Neutrophil (primary cell): ENCODE measurements at regions not wholly inside any gene's neighbourhood (a gene's known extent, or its start where the extent isn't known, plus 50 kb on each side); places are given as distances from the start of the nearest gene placed in this dataset.

Experiments used
- H3K27ac ChIP-seq: fragments of 200-600 bp; sonication (generic); 2 replicates; pipeline ENCODE4 v1.5.1; 2016; ENCODE audit warnings: mild to moderate bottlenecking, moderate library complexity
- H3K27me3 ChIP-seq: fragments of 200-600 bp; sonication (generic); 2 replicates; pipeline ENCODE4 v1.6.0; 2016; ENCODE audit warnings: mild to moderate bottlenecking
- H3K36me3 ChIP-seq: fragments of 200-600 bp; sonication (generic); 2 replicates; pipeline ENCODE4 v1.5.1; 2017
- H3K4me1 ChIP-seq, 2 experiments: fragments of 200-600 bp in 1 of 2; sonication (generic) in 1 of 2; 1 replicate in 1 of 2; 2 replicates in 1 of 2; pipeline versions ENCODE4 v1.5.1 to v1.6.1; 2013 to 2016; ENCODE audit warnings: low read depth in 1 of 2, low read length in 1 of 2, mild to moderate bottlenecking in 1 of 2, moderate library complexity in 1 of 2; ENCODE audit not compliant: control insufficient read depth in 1 of 2, insufficient read depth in 1 of 2
- H3K4me3 ChIP-seq, 2 experiments: fragments of 200-600 bp in 1 of 2; sonication (generic) in 1 of 2; 1 replicate in 1 of 2; 2 replicates in 1 of 2; pipeline ENCODE4 v1.5.1; 2013 to 2016; ENCODE audit warnings: low read depth in 1 of 2, low read length in 1 of 2, mild to moderate bottlenecking in 1 of 2, moderate library complexity in 1 of 2
- H3K9me3 ChIP-seq: fragments of 200-600 bp; sonication (generic); 2 replicates; pipeline ENCODE4 v1.5.1; 2016
- TF ChIP-seq, protein P1 (sequence below): fragments of 200-600 bp; sonication (generic); IDR thresholded peaks from 2 replicates; pipeline ENCODE4 v1.5.1; 2016; ENCODE audit warnings: antibody characterized with exemption

DNA sequence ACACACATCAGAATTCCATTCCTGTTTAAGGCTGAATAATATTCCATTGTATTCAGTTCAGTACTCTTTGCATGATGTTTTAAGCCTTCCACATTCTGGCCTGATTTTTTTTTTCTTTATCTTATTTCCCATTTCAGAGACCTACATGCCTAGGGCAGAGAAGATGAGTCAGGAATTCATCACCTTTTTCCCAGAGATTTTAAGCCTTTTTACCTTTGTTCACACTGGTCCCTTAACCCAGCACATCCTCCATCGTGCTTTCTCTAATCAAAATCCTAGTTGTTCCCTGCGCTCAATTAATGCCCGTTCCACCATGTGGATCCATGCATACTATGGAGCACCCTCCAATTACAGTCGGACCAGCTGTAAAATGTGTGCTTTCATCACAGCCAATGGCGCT is 245.1 kb downstream of the DHX15 start:
- TF ChIP-seq, protein P1, sequence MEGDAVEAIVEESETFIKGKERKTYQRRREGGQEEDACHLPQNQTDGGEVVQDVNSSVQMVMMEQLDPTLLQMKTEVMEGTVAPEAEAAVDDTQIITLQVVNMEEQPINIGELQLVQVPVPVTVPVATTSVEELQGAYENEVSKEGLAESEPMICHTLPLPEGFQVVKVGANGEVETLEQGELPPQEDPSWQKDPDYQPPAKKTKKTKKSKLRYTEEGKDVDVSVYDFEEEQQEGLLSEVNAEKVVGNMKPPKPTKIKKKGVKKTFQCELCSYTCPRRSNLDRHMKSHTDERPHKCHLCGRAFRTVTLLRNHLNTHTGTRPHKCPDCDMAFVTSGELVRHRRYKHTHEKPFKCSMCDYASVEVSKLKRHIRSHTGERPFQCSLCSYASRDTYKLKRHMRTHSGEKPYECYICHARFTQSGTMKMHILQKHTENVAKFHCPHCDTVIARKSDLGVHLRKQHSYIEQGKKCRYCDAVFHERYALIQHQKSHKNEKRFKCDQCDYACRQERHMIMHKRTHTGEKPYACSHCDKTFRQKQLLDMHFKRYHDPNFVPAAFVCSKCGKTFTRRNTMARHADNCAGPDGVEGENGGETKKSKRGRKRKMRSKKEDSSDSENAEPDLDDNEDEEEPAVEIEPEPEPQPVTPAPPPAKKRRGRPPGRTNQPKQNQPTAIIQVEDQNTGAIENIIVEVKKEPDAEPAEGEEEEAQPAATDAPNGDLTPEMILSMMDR = no peak
- Histone ChIP-seq H3K36me3 (no peaks in the 10 kb centered on the region), H3K9me3 (no peaks in the 10 kb centered on the region), H3K4me1 (no peaks in the 10 kb centered on the region), H3K4me3 (no peak overlapping the region), H3K27me3 (no peaks in the 10 kb centered on the region), H3K27ac (no peak overlapping the region)

DNA sequence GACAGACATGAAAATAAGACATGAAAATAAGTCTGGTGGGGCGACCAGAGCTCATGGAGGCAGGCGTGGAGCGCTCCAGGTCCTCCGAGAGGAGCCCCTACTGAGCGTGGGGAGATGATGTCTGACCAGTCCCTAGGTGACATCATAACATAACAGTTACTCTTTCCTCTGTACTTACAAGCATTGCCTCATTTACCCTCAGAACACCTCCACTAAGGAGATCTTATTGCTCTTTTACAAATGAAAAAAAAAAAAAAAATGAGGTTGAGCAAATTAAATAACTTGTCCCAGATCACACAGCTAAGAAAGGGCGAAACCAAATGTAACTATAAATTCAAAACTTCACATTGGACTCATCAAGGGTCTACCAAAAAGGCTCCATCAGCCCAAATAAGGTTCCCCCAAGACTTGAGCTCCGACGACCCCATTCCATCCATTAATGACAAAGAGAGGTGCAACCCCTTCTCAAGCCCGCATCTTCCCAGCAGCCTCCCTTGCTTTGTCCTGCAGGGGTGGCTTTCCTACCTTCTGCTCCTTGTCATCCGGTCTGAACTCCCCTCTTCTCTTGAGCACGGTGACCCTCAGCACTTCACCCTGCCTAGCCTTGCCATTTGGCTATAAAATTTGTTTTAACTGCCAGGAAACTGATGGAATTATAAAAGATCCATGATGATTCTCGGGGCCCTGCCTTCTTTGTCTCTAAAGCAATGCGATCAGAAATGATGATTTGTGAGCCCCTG is 246.7 kb downstream of the DHX15 start:
- TF ChIP-seq, protein P1 = no peak

DNA sequence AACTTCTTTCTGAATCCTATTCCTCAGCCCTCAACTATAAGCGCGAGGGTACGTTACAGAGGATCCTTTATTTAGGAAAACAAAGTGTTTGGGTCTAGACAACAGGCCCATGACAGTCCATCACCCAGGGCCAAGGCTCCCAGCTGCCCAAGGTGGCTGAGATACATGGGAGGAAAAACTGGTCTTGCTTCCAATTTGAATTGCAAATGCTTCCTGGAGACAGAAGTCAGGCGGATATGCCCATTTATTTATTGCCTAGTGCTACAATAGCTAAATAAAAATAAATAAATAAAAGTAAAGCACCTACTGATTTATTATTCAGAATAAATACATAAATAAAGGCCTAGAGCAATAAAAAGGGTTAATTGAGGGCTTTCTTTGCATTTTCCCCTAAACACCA is 248.7 kb downstream of the DHX15 start:
- Histone ChIP-seq H3K36me3 (no peaks in the 10 kb centered on the region), H3K27ac (no peak overlapping the region), H3K4me3 (no peak overlapping the region), H3K4me1 (no peaks in the 10 kb centered on the region), H3K27me3 (no peaks in the 10 kb centered on the region), H3K9me3 (no peaks in the 10 kb centered on the region)
- TF ChIP-seq, protein P1 = no peak

More for the DNA sequence above, 246.7 kb downstream of the DHX15 start:
- H3K27ac ChIP-seq = no peak overlapping the region
- H3K27me3 ChIP-seq = no peaks in the 10 kb centered on the region
- H3K9me3 ChIP-seq = no peaks in the 10 kb centered on the region
- no peaks in the 10 kb centered on the region for H3K4me1 ChIP-seq
- H3K36me3 ChIP-seq = no peaks in the 10 kb centered on the region
- H3K4me3 ChIP-seq = no peak overlapping the region

DNA sequence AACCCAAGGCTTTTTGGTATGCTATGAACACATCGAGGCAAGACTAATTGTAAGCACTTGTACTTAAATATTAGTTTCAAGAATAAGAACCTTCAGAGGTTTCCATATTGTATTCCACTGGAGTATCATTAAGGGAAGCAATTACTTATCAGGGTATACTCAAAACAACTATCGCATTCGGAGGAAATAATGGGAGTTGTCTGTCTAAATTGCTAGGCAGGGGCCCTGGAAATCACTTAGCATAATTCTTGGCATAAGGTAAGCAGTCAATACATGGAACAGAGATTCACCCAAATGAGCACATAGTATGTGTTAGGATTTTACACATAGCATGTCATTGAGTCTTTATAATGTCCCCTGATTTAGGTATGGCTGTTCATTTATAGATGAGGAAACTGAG is 249.4 kb downstream of the DHX15 start:
- no peaks in the 10 kb centered on the region for H3K4me1 ChIP-seq
- H3K36me3 ChIP-seq = no peaks in the 10 kb centered on the region
- no peak overlapping the region for H3K4me3 ChIP-seq
- no peaks in the 10 kb centered on the region for H3K27me3 ChIP-seq
- H3K9me3 ChIP-seq = no peaks in the 10 kb centered on the region
- no peak overlapping the region for H3K27ac ChIP-seq
- TF ChIP-seq, protein P1 = no peak

DNA sequence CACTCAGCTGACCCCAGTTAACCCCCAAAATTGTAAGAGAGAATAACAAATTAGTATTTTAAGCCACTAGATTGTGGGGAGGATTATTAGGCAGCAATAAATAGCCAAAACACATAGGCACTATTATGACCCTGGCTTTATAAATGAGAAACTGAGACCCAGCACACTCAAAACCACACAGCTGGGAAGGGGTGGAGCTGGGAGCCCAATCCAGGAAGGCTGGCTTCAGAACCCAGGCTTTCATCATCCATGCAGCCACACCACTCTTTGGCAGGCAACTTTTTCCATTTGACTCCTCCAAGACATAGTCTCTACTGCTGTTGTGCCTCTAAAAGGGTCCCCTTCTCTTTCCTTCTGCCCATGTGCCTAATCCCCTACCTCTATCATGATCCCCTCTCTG is 253.8 kb downstream of the DHX15 start:
- Histone ChIP-seq H3K9me3 (no peaks in the 10 kb centered on the region), H3K27me3 (no peaks in the 10 kb centered on the region), H3K4me3 (no peak overlapping the region), H3K4me1 (no peaks in the 10 kb centered on the region), H3K36me3 (no peaks in the 10 kb centered on the region), H3K27ac (no peak overlapping the region)
- TF ChIP-seq, protein P1 = no peak
